ENCODE measurements at regions not wholly inside any gene's neighbourhood (a gene's known extent, or its start where the extent isn't known, plus 50 kb on each side); places are given as distances from the start of the nearest gene placed in this dataset.

DNA sequence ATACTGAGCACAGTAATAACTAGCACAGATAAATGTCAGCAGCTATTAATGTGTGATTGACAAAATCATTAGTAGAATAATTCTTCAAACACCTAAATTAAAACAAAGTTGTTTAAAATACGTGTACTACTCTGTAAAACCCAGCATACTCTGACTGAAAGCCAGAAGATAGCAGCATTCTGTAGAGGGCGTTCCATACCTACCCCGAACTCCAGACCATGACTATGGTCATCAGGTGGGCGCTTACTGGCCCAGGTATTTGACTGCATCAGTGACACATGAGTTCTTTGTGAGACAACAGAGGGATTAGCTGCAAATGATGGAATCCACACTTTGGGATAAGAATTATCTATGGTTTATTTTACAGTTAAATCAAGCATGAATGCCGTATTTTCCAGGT lies 139.7 kb upstream of the POGK start (continued):
- TF ChIP-seq, protein P1, sequence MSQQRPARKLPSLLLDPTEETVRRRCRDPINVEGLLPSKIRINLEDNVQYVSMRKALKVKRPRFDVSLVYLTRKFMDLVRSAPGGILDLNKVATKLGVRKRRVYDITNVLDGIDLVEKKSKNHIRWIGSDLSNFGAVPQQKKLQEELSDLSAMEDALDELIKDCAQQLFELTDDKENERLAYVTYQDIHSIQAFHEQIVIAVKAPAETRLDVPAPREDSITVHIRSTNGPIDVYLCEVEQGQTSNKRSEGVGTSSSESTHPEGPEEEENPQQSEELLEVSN (IDR thresholded peaks at IDR 0.05): no peak
- TF ChIP-seq SIN3A (conservative IDR thresholded peaks at IDR 0.05 in 1 of 2, IDR thresholded peaks at IDR 0.05 in 1 of 2; ENCODE audit: low read depth in 1 of 2, low read length in 2 of 2) (no peak), CHD1 (IDR thresholded peaks at IDR 0.05; ENCODE audit: low read depth, low read length) (no peak)

Data from H1 (cell line).